H1 (cell line): ENCODE measurements at regions not wholly inside any gene's neighbourhood (a gene's known extent, or its start where the extent isn't known, plus 50 kb on each side); places are given as distances from the start of the nearest gene placed in this dataset.

ENCODE experiments used
- CTCF ChIA-PET: fragments of 300-600 bp; sonication (Branson Sonifier 250); formaldehyde crosslinking; loops from one replicate; lab custom pipeline; 2021; ENCODE audit not compliant: partially characterized antibody; lab: Charles Lee
- POLR2A ChIA-PET: fragments of 300-600 bp; sonication (Branson Sonifier 250); formaldehyde crosslinking; loops from one replicate; lab custom pipeline; 2021; ENCODE audit warnings: inconsistent platforms; ENCODE audit not compliant: partially characterized antibody; lab: Charles Lee
- DNase-seq, 2 experiments: peaks; one replicate each; pipeline versions ENCODE4 v3.0.0 to v3.0.0-alpha.2; 2010 to 2022; ENCODE audit warnings: low spot score in 2 of 2, low read depth in 1 of 2, mixed read lengths in 1 of 2
- FAIRE-seq: peaks from 2 replicates; lab custom pipeline; 2011; peaks lifted over from hg19 to GRCh38; lab: Jason Lieb, UNC
- H2AFZ ChIP-seq: 2 replicates; pipeline ENCODE4 v1.8.1; 2012; ENCODE audit warnings: low read length, inconsistent platforms
- H2AK5ac ChIP-seq: 2 replicates; pipeline ENCODE4 v1.6.1; 2013; ENCODE audit warnings: low read depth, low read length
- H2BK120ac ChIP-seq: replicated peaks from 2 replicates; pipeline ENCODE3; 2013; ENCODE audit warnings: low read depth, low read length, inconsistent platforms
- H2BK12ac ChIP-seq: 2 replicates; pipeline ENCODE4 v1.6.1; 2013; ENCODE audit warnings: low read depth, low read length
- H2BK15ac ChIP-seq: 2 replicates; pipeline ENCODE4 v1.6.1; 2013; ENCODE audit warnings: low read length
- H2BK20ac ChIP-seq: 2 replicates; pipeline ENCODE4 v1.6.1; 2013; ENCODE audit warnings: low read length
- H2BK5ac ChIP-seq: 2 replicates; pipeline ENCODE4 v1.6.1; 2013; ENCODE audit warnings: low read depth, low read length
- H3K14ac ChIP-seq: 2 replicates; pipeline ENCODE4 v1.6.1; 2013; ENCODE audit warnings: inconsistent platforms; ENCODE audit not compliant: insufficient read length
- H3K18ac ChIP-seq: 2 replicates; pipeline ENCODE4 v1.6.1; 2013; ENCODE audit warnings: low read length; ENCODE audit errors: extremely low read depth
- H3K23ac ChIP-seq: 2 replicates; pipeline ENCODE4 v1.6.1; 2013; ENCODE audit warnings: inconsistent platforms; ENCODE audit not compliant: insufficient read length
- H3K23me2 ChIP-seq: 2 replicates; pipeline ENCODE4 v1.6.1; 2013; ENCODE audit warnings: low read depth, low read length
- H3K27ac ChIP-seq: 2 replicates; pipeline ENCODE4 v1.6.1; 2011; ENCODE audit warnings: low read depth, low read length, inconsistent platforms
- H3K27me3 ChIP-seq, 4 experiments: replicated peaks in 1 of 4; 1 replicate in 1 of 4; 2 replicates in 3 of 4; pipeline versions ENCODE4 v1.6.1 to v1.8.1; 2011 to 2013; ENCODE audit warnings: low read length in 3 of 4, mild to moderate bottlenecking in 3 of 4, inconsistent platforms in 2 of 4, mixed read lengths in 2 of 4, moderate library complexity in 1 of 4; ENCODE audit not compliant: control insufficient read depth in 3 of 4, insufficient read depth in 3 of 4; ENCODE audit errors: extremely low read depth in 1 of 4
- H3K36me3 ChIP-seq, 4 experiments: 2 replicates each; pipeline versions ENCODE4 v1.6.1 to v1.8.1; 2011 to 2013; ENCODE audit warnings: mild to moderate bottlenecking in 4 of 4, low read length in 3 of 4, moderate library complexity in 2 of 4, control low read depth in 1 of 4, inconsistent platforms in 1 of 4; ENCODE audit not compliant: insufficient read depth in 4 of 4, control insufficient read depth in 2 of 4
- H3K4ac ChIP-seq: replicated peaks from 2 replicates; pipeline ENCODE3; 2013; ENCODE audit warnings: low read length, low read depth, mixed read lengths, inconsistent platforms; ENCODE audit not compliant: insufficient read length
- H3K4me1 ChIP-seq, 4 experiments: replicated peaks in 1 of 4; 1 replicate in 1 of 4; 2 replicates in 3 of 4; pipeline versions ENCODE4 v1.6.1 to v1.8.1; 2011 to 2013; ENCODE audit warnings: low read length in 3 of 4, inconsistent platforms in 2 of 4, mixed read lengths in 1 of 4; ENCODE audit not compliant: insufficient read depth in 4 of 4, control insufficient read depth in 3 of 4
- H3K4me2 ChIP-seq, 2 experiments: 2 replicates each; pipeline versions ENCODE4 v1.6.1 to v1.8.1; 2011 to 2013; ENCODE audit warnings: low read depth in 2 of 2, low read length in 2 of 2, control low read depth in 1 of 2, inconsistent platforms in 1 of 2, mild to moderate bottlenecking in 1 of 2; ENCODE audit not compliant: insufficient read depth in 1 of 2
- H3K4me3 ChIP-seq, 4 experiments: fragments of 200-600, 300-600 bp in 1 of 4; sonication (generic), shearing (Covaris generic), sonication (Bioruptor Twin) in 1 of 4; 2 replicates each; pipeline versions ENCODE4 v1.5.1 to v1.8.1; 2011 to 2016; ENCODE audit warnings: low read length in 4 of 4, low read depth in 3 of 4, control low read depth in 2 of 4, inconsistent platforms in 2 of 4, mild to moderate bottlenecking in 2 of 4, mixed read lengths in 1 of 4, moderate library complexity in 1 of 4; ENCODE audit not compliant: insufficient read depth in 2 of 4; ENCODE audit errors: extremely low read depth in 1 of 4
- H3K56ac ChIP-seq: replicated peaks from 2 replicates; pipeline ENCODE3; 2013; ENCODE audit warnings: low read depth, mild to moderate bottlenecking, mixed read lengths, low read length, inconsistent platforms; ENCODE audit not compliant: insufficient read length
- H3K79me1 ChIP-seq: 2 replicates; pipeline ENCODE4 v1.6.1; 2013; ENCODE audit warnings: low read depth, low read length, control low read depth
- H3K79me2 ChIP-seq, 2 experiments: 2 replicates each; pipeline versions ENCODE4 v1.6.1 to v1.8.1; 2012 to 2013; ENCODE audit warnings: low read length in 2 of 2, mild to moderate bottlenecking in 2 of 2, inconsistent platforms in 1 of 2; ENCODE audit not compliant: insufficient read depth in 2 of 2, control insufficient read depth in 1 of 2
- H3K9ac ChIP-seq, 4 experiments: replicated peaks in 1 of 4; 1 replicate in 1 of 4; 2 replicates in 3 of 4; pipeline versions ENCODE4 v1.6.1 to v1.8.1; 2011 to 2013; ENCODE audit warnings: low read depth in 3 of 4, low read length in 3 of 4, control low read depth in 2 of 4, mild to moderate bottlenecking in 2 of 4, moderate library complexity in 2 of 4, inconsistent platforms in 1 of 4; ENCODE audit errors: extremely low read depth in 1 of 4
- H3K9me3 ChIP-seq, 2 experiments: 2 replicates each; pipeline versions ENCODE4 v1.6.1 to v1.8.1; 2012 to 2013; ENCODE audit warnings: mild to moderate bottlenecking in 2 of 2, moderate library complexity in 2 of 2, control low read depth in 1 of 2, inconsistent platforms in 1 of 2, low read depth in 1 of 2, low read length in 1 of 2, mixed read lengths in 1 of 2; ENCODE audit not compliant: insufficient read depth in 2 of 2
- H4K20me1 ChIP-seq, 2 experiments: replicated peaks in 1 of 2; 2 replicates each; pipeline versions ENCODE3 to v1.8.1; 2011 to 2013; ENCODE audit warnings: inconsistent platforms in 2 of 2, low read length in 2 of 2, mild to moderate bottlenecking in 1 of 2; ENCODE audit not compliant: insufficient read depth in 2 of 2, control insufficient read depth in 1 of 2
- H4K5ac ChIP-seq: 2 replicates; pipeline ENCODE4 v1.6.1; 2013; ENCODE audit warnings: low read length, low read depth, mixed read lengths, inconsistent platforms; ENCODE audit not compliant: insufficient read length
- H4K8ac ChIP-seq: 2 replicates; pipeline ENCODE4 v1.8.0; 2013; ENCODE audit warnings: mild to moderate bottlenecking, moderate library complexity, low read length, inconsistent platforms; ENCODE audit not compliant: insufficient read depth; ENCODE audit errors: extremely low read depth
- H4K91ac ChIP-seq: replicated peaks from 2 replicates; pipeline ENCODE3; 2013; ENCODE audit warnings: low read length, mixed read lengths, inconsistent platforms; ENCODE audit not compliant: insufficient read length
- BRCA1 ChIP-seq: IDR thresholded peaks from 2 replicates; pipeline ENCODE4 v1.6.1; 2012; ENCODE audit warnings: low read depth, low read length, improper control_type of control experiment
- CBX5 ChIP-seq: fragments of 300-800, 300-1000 bp; sonication (generic); IDR thresholded peaks from 2 replicates; pipeline ENCODE4 v1.7.1; 2016; ENCODE audit warnings: antibody characterized with exemption, low read length, low read depth
- EGR1 ChIP-seq: IDR thresholded peaks from 2 replicates; pipeline ENCODE4 v1.6.1; 2011; ENCODE audit warnings: low read depth, low read length, borderline replicate concordance
- EZH2 ChIP-seq: fragments of 200-600 bp; sonication (generic); IDR thresholded peaks from 2 replicates; pipeline ENCODE4 v1.7.1; 2012; ENCODE audit warnings: low read depth, mild to moderate bottlenecking, moderate library complexity, low read length, inconsistent platforms; ENCODE audit not compliant: severe bottlenecking
- JUND ChIP-seq: IDR thresholded peaks from 2 replicates; pipeline ENCODE4 v1.6.1; 2011; ENCODE audit warnings: mild to moderate bottlenecking, improper control_type of control experiment, low read length
- KDM5A ChIP-seq: fragments of 200-600 bp; IDR thresholded peaks from 2 replicates; pipeline ENCODE4 v1.7.1; 2012; ENCODE audit warnings: mild to moderate bottlenecking, low read length, inconsistent platforms, mixed read lengths
- RFX5 ChIP-seq: IDR thresholded peaks from 2 replicates; pipeline ENCODE4 v1.6.1; 2011; ENCODE audit warnings: low read depth, low read length, improper control_type of control experiment, borderline replicate concordance
- RXRA ChIP-seq: IDR thresholded peaks from 2 replicates; pipeline ENCODE4 v1.6.1; 2011; ENCODE audit warnings: low read depth, mild to moderate bottlenecking, low read length, moderate library complexity; ENCODE audit not compliant: insufficient read depth
- SIN3A ChIP-seq, 2 experiments: IDR thresholded peaks in 1 of 2; conservative IDR thresholded peaks in 1 of 2; 2 replicates each; pipeline ENCODE4 v1.6.1; 2011 to 2012; ENCODE audit warnings: low read length in 2 of 2, improper control_type of control experiment in 1 of 2, low read depth in 1 of 2, mild to moderate bottlenecking in 1 of 2
- TAF7 ChIP-seq: optimal IDR thresholded peaks from 2 replicates; pipeline ENCODE3; 2011; ENCODE audit warnings: low read depth, mild to moderate bottlenecking, inconsistent platforms, low read length, moderate library complexity, borderline replicate concordance
- ZNF274 ChIP-seq: IDR thresholded peaks from 2 replicates; pipeline ENCODE4 v1.7.0; 2012; ENCODE audit warnings: low read length, borderline replicate concordance; ENCODE audit errors: extremely low read depth
- WGBS, 2 experiments: shearing (Covaris generic) in 1 of 2; methylation state at CpG; one replicate each; pipeline versions ENCODE4 v1.1.6 to v1.1.7; 2013 to 2015; ENCODE audit warnings: low lambda C conversion rate in 2 of 2, mixed read lengths in 2 of 2, inconsistent platforms in 1 of 2, low coverage in 1 of 2, missing lambda C conversion rate in 1 of 2; ENCODE audit not compliant: insufficient replicate concordance in 2 of 2, insufficient coverage in 1 of 2, insufficient read length in 1 of 2; ENCODE audit errors: extremely low coverage in 1 of 2, missing lambda C conversion rate in 1 of 2; 5-methylcytosine and 5-hydroxymethylcytosine counted together

DNA sequence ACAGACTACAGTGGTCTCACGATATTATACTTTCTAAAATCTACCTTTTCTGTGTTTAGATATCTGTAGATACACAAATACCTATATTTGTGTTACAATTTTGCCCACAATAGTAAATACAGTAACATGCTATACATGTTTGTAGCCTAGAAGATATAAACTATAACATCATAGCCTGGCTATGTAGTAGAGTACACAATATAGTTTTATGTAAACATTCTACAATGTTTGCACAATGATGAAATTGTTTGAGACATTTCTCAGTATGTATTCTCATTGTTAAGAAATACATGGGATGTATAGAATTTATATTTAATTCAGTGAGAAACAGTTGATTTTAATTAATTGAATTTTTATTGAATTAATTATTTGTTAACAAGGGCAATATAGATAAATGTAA is 1367.0 kb downstream of the OTOL1 start:
- H3K4ac ChIP-seq: no peak overlapping the region
- no peak overlapping the region for H3K56ac ChIP-seq
- no CpG with 5 or more reads among the region's 1 CpG for WGBS, 2 experiments
- ChIA-PET CTCF (no interaction called here), POLR2A (no interaction called here)
- H3K23me2 ChIP-seq: no peaks in the 10 kb centered on the region
- no peaks in the 10 kb centered on the region for H3K36me3 ChIP-seq
- no peak overlapping the region for H3K23ac ChIP-seq
- no peaks in the 10 kb centered on the region for H3K9me3 ChIP-seq
- no peak overlapping the region for H3K27ac ChIP-seq
- H2BK15ac ChIP-seq: no peak overlapping the region
- H3K14ac ChIP-seq: no peak overlapping the region
- H3K79me2 ChIP-seq: no peaks in the 10 kb centered on the region
- no peaks in the 10 kb centered on the region for H3K4me1 ChIP-seq
- H3K4me3 ChIP-seq: no peak overlapping the region
- H3K4me2 ChIP-seq: no peak overlapping the region
- no peak overlapping the region for H2AK5ac ChIP-seq
- H2BK5ac ChIP-seq: no peak overlapping the region
- H3K79me1 ChIP-seq: no peaks in the 10 kb centered on the region
- H4K20me1 ChIP-seq: no peaks in the 10 kb centered on the region
- FAIRE-seq (no peak), DNase-seq (no peak)
- H4K5ac ChIP-seq: no peak overlapping the region
- TF ChIP-seq JUND (no peak), CBX5 (no peak), KDM5A (no peak), ZNF274 (no peak), BRCA1 (no peak), SIN3A (conservative IDR thresholded peaks at IDR 0.05 in 1 of 2, IDR thresholded peaks at IDR 0.05 in 1 of 2; ENCODE audit: low read depth in 1 of 2, low read length in 2 of 2) (no peak), EGR1 (no peak), EZH2 (no peak), TAF7 (no peak), RFX5 (no peak), RXRA (no peak)
- H4K8ac ChIP-seq: no peak overlapping the region
- H2BK12ac ChIP-seq: no peak overlapping the region
- no peak overlapping the region for H3K9ac ChIP-seq
- no peak overlapping the region for H2BK20ac ChIP-seq
- no peak overlapping the region for H4K91ac ChIP-seq
- no peak overlapping the region for H2AFZ ChIP-seq
- H3K27me3 ChIP-seq: no peaks in the 10 kb centered on the region
- H3K18ac ChIP-seq: no peak overlapping the region
- H2BK120ac ChIP-seq: no peak overlapping the region
